Umbilical cord (tissue), 1 donor: ENCODE measurements at regions not wholly inside any gene's neighbourhood (a gene's known extent, or its start where the extent isn't known, plus 50 kb on each side); places are given as distances from the start of the nearest gene placed in this dataset.

Source experiments
- DNase-seq: peaks from one replicate; pipeline ENCODE4 v3.0.0-alpha.2; 2015; ENCODE audit warnings: low spot score

DNA sequence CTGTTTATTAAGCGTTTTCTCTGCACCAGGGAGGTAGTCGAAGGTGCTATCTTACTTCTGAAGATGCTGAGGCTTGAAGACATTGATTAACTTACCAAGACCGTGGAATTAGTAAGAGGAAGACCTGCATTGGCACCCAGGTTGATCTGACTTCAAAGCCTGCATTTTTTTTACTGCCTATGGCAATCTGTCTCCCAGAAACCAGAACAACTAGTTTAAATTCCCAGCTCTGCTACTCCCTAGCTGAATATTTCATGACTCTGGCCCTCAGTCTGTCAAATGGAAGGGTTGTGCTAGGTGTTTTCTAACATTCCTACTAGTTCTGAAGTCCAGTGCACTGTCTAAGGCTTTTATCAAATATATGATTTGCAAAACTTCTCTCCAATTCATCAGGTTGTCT, 52.0 kb upstream of the GRAMD1B start:
- DNase-seq, result no peak

DNA sequence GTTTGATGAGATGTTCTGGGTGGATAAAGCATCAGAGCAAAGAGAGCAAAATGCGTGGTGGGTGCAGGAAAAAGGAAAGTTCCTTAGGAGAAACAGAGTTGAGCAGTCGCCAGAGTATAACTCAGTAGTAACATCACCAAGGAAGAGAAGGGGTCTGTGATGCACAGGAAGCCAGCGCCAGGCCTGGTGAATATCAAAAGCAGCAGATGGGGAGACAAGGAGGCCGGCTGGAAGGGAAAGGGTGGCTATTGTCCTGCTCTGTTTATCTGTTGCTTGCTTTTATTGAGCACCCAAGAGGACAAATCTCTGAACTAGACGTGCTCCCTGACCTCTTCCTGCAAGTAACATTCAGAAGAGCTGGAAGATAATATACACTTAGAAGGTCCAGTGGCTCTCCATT, 52.7 kb upstream of the GRAMD1B start:
- no peak for DNase-seq

DNA sequence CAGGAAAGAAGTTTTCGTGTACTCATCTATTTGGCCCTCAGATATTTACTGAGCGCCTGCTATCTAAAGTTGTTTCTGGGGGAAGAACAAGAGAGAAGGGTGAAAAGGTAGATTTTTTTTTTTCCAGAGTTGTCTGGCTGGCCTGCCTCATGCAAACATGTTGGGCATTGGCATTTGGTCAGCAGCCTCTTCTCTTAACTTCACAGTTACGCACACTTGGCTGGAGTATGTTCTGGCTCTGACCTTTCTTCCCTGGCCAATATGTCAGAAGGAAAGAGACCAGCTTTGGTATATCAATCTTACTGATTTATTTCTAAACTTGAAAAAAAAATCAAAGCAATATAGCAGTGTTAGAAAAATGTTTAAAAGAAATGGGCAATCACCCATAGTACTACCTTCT, 54.2 kb upstream of the GRAMD1B start:
- DNase-seq, result no peak

- no peak for DNase-seq
These were observed 55.5 kb upstream of the GRAMD1B start for GRCh38 chr11:123374622-123374968.

- DNase-seq, result no peak
These were observed 56.1 kb upstream of the GRAMD1B start for GRCh38 chr11:123373754-123374621.

DNA sequence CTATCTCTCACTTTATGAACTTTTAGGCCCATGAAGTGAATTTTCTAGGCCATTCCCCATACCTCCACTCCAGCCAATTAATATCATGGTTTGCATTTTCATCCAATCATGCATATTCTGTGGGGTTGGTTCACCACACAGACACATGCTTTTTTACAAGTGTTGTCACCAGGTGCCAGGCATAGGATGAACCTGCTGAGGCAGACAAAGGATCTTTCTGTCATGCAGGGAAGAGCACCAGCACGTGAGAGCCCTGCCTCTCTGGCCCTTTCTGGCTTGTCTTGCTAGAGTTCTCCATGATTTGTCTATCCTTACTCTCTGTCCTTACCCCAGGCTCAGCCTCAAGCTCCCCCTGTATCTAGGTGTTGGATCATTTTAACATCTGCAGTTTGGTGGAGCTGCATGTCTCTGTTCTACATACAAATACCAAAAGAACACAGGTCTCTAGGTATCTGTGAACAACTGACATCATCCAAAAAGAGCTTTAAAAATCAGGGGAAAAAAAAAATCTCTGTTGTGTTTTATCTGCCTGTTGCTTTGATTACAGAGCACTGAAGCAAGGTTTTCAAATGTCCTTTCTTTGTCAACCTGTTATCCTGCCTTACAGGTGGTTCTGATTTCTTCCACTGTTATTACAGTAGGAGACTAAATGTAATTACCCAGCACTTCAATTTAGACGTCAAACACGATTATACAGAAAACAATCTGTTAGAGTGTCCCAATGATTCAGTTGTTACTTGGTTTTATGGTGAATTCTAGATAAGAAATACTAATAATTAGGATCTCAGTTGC, 58.4 kb upstream of the GRAMD1B start:
- DNase-seq, result no peak

DNA sequence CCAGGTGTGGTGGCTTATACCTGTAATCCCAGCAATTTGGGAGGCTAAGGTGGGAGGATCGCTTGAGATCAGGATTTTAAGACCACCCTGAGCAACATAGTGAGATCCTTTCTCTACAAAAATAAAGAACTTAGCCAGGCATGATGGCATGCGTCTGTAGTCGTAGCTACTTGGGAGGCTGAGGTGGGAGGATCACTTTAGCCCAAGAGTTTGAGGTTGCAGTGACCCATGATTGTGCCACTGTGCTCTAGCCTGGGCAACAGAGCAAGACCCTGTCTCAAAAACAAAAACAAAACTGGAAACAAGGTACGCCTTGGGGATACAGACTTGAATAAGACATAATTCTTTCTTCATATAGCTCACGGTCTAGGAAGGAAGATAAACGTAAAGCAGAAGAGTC, 63.1 kb upstream of the GRAMD1B start:
- DNase-seq, result no peak

- no peak for DNase-seq
These were observed 64.1 kb upstream of the GRAMD1B start for GRCh38 chr11:123365955-123366354.

- DNase-seq, result no peak
These were observed 66.0 kb upstream of the GRAMD1B start for GRCh38 chr11:123364080-123364479.

GRCh38 chr11:123363556-123363955, 66.5 kb upstream of the GRAMD1B start:
- DNase-seq, result no peak

GRCh38 chr11:123362941-123363340, 67.1 kb upstream of the GRAMD1B start:
- DNase-seq, result no peak

GRCh38 chr11:123362186-123362585, 67.9 kb upstream of the GRAMD1B start:
- no peak for DNase-seq

- no peak for DNase-seq
These were observed 69.0 kb upstream of the GRAMD1B start for GRCh38 chr11:123361110-123361509.

DNA sequence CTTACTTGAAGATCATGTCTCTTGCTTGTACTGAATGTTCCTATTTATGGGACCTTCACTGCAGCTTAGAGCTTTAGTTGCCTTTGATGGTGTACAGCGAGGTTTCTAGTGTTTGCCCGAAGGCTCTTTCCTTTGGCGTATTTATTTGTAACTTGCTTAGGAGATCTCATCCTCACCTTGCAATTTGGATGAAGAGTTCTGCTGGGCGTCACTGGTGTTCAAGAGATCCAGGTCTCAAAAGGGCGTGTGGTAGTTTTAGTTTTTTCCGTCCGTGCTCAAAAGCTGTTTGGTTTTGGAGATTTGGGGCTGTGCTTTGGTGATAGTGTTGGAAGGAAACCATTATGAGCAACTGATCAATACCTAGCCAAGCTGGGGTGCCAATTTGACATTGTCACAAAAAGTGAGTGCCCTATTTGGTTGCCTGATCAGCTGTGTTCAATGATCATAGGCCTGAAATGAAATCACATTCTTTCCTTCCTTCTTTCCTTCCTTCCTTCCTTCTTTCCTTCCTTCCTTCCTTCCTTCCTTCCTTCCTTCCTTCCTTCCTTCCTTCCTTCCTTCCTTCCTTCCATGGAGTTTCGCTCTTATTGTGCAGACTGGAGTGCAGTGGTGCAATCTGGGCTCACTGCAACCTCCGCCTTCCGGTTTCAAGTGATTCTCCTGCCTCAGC, 69.7 kb upstream of the GRAMD1B start:
- no peak for DNase-seq

DNA sequence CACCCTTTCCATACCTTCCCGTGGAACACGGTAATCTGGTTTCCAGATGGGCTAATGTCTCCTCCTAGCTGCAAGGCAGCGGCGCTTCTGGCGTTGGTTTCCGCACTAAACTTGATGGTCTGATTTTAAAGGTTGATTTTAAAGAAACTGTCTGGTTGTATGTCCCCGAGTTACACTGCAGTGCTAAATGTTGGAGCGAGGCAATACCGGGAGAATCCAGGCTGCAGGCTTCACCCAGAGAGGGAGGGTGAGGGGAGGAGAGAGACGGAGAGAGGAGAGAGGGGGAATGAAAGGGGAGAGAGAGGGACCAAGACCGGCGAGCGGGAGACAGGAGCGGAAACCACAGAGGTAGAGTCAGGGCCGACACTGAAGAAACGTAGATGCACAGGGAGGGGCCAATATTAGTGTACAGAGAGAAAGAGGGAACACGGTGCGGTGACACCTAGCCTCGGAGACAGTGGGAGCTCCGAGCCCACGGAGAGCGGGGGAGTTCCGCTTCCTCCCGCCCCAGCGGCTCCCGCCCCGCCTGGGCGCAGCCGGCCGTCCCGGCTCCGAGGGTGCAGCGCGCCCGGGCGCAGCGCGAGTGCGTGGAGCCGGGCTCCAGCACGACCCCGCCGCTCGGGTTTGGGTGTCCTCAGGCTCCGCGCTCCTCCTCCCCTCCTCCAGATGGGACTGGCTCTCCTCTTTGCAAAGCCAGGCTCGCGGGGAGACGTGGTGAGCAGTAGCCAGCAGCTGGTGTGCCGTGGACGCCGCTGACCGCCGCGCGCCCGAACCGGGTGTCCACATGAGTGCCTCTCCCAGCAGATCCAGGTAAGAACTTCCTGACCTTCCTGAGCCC, 71.9 kb upstream of the GRAMD1B start:
- DNase-seq, result peak; percentile 49

GRCh38 chr11:123357353-123357989, 72.6 kb upstream of the GRAMD1B start:
- no peak for DNase-seq

- DNase-seq, result no peak
These were observed 73.5 kb upstream of the GRAMD1B start for GRCh38 chr11:123356539-123356938.

- no peak for DNase-seq
These were observed 75.6 kb upstream of the GRAMD1B start for GRCh38 chr11:123354371-123354975.

- peak; percentile 67 for DNase-seq
These were observed 78.7 kb upstream of the GRAMD1B start for GRCh38 chr11:123351375-123351774.

DNA sequence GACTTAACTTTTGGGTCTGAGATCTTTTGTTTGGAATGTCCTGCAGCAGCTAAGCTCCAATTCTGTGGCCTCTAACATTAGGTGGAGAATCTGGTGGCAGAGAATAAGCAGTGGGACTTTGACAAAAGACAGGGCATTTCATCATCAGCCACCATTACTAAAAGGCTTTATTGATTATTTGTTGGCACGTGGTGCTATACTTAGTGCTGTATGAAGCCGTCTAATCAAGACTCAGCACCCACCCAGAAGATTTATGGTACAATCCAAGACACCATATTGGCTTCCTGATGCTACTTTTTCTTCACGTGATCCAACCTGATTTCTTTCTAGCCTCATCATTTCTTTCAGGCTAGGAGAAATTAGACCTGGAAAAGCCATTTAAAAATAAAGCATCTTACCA, 80.7 kb upstream of the GRAMD1B start:
- no peak for DNase-seq
